ENCODE measurements at regions not wholly inside any gene's neighbourhood (a gene's known extent, or its start where the extent isn't known, plus 50 kb on each side); places are given as distances from the start of the nearest gene placed in this dataset.
"Not testable (repeated sequence)": the region's sequence is repeated elsewhere in the genome, so short reads cannot be mapped to it uniquely, and the experiment has no call there.

DNA sequence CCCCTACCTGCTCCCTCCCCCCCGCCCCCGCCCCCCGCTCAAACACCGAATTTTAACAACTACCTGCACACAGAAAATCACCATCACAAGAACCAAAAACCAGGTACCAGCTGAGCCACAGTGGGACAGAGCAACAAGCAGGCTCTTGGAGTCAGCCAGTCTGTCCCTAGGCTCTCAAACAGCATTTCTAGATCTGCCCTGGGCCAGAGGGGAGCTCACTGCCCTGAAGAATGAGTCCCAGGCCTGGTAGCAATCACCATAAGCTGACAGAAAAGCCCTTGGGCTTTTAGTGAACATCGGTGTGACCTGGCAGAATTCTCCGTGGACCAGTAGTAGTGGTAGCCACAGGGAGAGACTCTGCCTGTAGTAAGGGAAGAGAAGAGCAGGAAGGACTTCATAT, 58.3 kb downstream of the C11orf87 start:
- no peak for DNase-seq (ENCODE audit: low read depth in 2 of 2)

- DNase-seq (ENCODE audit: low read depth in 2 of 2), result no peak
Measured at GRCh38 chr11:109486129-109486528, 64.1 kb downstream of the C11orf87 start.

- DNase-seq (ENCODE audit: low read depth in 2 of 2), result no peak
Measured at GRCh38 chr11:109490953-109491635, 69.1 kb downstream of the C11orf87 start.

DNA sequence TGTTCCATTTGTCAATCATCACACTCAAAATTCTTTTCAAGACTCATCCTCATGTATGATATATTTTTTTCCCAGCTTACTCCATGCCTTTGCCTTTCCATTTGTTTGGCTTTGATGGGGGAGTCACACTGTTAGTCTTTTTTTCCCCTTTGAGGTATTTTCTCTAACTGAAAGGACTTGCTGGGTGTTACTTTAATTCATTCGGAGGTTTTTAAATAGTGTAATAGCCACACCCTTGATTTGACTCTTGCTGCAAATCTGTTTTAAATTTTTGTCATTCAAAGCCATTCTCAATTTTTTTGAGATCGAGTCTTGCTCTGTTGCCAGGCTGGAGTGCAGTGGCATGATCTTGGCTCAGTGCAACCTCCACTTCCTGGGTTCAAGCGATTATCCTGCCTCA, 84.1 kb downstream of the C11orf87 start:
- DNase-seq (ENCODE audit: low read depth in 2 of 2), result no peak

DNA sequence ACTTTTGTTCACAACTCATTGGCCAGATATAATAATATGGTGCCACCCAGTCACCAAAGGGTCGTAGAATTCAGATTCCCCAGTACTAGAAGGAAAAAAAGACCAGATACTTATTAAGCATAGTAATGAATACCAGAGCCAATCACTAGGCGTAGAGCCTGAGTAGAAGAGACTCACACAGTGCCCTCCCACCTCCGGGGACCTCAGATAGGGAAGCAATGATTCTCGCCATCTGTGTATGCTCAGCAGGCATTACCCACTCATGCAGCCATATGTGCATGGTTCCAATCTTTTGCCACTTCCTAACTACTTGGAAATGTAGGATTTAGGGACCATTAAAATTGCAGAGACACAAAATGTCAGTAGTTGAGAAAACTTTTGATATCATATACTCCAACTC, 85.3 kb downstream of the C11orf87 start:
- DNase-seq (ENCODE audit: low read depth in 2 of 2), result no peak

DNA sequence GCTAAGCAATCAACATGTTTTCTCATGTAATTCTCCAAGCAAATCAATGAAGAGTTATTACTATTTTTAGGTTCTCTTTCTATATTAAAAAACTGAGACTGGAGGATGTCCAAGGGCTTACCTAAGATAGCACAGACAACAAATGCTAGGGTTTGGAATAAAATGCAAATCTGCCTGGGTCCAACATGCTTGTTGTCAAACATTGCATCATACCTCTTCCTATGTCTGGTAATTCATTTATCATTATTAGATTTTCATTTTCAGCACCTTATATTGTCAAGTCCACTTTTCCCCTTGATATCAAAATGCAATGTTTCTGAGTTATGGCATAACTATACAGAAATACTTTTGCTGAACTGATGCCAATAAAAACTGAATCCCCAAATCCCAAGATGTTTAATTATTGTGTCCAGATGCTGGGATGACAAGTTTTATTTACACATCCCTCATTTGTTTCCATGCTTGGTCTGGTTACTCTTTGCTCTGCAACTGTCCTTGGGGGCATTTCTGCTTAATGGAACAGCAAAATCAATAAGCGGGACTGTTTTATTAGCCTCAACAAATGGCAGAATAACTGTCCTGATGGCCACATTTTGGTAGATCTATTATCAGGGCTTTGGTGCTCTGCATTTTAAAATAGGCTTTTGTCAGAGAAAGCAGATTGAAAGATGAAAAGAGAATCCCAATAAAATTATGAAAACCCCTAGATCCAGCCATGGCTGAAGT, 86.0 kb downstream of the C11orf87 start:
- no peak for DNase-seq (ENCODE audit: low read depth in 2 of 2)

DNA sequence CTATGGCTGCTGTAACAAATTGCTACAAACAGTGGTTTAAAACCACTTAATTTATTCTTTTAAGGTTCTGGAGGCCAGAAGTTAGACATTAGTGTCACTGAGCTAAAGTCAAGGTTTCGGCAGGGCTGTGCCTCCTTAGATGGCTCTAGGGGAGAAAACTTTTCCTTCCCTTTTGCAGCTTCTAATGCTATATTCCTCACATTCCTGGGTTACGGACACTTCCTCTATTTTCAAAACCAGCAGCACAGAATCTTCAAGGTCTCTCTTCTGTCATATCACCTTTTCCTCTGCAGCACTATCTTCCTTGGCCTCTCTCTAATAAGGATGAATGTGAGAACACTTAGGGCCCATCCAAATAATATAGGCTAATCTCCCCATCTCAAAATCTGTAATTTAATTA, 87.0 kb downstream of the C11orf87 start:
- no peak for DNase-seq (ENCODE audit: low read depth in 2 of 2)

DNA sequence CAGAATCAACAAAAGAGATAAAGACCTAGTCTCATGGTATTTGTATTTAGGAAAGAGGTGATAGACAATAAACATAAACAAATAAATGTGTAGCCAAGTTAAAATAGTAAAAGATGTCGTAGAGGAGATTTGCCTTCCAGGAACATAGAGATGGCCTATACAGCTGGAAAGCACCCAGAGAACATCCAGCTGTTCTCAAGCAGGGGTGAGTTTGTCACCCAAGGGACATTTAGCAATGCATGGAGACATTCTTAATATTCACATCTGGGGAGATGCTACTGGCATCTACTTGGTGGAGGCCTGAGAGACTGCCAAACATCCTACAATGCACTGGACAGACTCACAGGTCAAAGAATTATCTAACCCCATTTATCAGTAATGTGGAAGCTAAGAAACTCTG, 88.3 kb downstream of the C11orf87 start:
- no peak for DNase-seq (ENCODE audit: low read depth in 2 of 2)

GRCh38 chr11:109511598-109511997, 89.6 kb downstream of the C11orf87 start:
- no peak for DNase-seq (ENCODE audit: low read depth in 2 of 2)

- DNase-seq (ENCODE audit: low read depth in 2 of 2), result no peak
Measured at GRCh38 chr11:109512249-109512648, 90.3 kb downstream of the C11orf87 start.

GRCh38 chr11:109512680-109513079, 90.7 kb downstream of the C11orf87 start:
- DNase-seq (ENCODE audit: low read depth in 2 of 2), result no peak

DNA sequence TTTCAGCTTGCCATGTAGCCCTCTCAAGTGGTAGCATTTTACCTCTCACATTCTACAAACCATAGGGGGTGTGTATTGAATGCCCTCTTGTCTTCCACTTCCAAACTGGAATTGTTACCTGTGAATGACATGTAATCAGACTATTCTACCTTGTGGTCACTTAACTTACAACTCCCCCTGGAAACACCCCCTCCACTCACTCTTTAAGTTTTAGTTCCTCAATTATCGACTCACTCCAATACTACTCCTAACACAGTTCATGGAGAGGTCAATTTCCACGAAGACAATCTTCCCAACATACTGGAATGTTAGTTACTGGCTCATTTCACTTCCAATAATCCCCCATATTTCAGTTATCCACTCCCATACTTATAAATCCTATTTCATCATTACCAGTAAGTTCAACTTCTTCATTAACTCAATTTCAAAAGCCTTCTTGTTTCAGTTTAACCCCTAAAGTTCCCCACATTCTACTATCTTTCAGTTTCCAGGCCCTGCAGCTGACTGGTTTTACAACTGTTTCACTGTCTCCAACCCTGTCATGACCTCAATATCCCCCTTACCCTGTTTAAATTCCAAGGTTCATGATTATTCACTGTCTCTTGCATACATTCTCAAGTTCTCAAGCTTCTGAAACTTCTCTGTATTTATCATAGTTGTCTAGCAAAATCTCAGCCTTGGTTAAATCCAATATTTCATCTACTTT, 92.5 kb downstream of the C11orf87 start:
- DNase-seq (ENCODE audit: low read depth in 2 of 2), result no peak

DNA sequence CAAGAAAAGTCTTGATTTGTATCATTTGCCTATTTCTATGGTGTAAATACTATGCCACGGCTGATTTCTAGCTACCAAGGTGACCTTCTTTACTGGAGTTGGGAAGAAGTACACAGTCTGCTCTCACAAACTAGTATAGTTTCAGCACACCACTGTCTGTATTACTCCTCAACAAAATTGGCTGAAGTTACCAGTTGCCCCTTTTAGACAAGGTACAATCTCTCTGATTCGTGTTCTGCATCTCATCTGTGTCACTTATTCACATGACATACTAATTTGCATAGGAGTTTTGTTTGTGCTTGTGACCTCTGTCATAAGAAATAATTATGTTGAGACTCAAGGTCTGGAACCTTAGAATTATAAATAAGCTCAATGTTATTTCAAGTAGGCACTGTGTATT, 97.3 kb downstream of the C11orf87 start:
- no peak for DNase-seq (ENCODE audit: low read depth in 2 of 2)

DNA sequence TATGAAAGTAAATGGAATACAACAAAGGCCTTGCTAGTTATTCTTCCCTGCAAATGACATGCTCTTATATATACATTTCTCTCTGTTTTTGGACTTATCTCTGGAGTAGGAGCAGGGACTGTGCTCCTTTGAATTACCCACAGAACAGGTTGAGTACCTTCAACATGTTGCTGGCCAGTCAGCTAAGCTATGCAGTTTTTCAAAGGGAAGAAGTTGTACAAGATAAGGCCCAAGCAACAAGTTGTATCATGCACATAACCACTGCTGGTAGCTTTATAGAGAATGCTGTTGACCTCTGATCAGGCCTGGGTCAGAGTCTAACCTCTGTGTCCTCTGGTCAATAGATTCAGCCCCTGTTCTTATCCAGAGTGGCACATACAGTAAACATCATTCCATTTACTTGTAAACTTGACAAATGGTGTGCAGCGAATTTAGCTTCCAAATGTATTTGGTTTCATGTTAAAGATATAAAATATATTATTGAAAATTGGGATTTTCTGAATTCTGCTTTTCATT, 99.6 kb downstream of the C11orf87 start:
- no peak for DNase-seq (ENCODE audit: low read depth in 2 of 2)

GRCh38 chr11:109522116-109522755, 100.2 kb downstream of the C11orf87 start:
- no peak for DNase-seq (ENCODE audit: low read depth in 2 of 2)

DNA sequence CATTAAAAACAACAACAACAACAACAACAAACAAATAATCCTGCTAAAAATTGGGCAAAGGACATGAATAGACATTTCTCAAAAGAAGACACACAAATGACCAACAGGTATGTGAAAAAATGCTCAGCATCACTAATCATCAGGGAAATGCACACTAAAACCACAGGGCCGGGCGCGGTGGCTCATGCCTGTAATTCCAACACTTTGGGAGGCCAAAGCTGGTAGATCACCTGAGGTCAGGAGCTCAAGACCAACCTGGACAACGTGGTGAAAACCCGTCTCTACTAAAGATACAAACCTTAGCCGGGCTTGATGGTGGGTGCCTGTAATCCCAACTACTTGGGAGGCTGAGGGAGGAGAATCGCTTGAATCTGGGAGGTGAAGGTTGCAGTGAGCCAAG, 103.6 kb downstream of the C11orf87 start:
- not testable (repeated sequence) for DNase-seq (ENCODE audit: low read depth in 2 of 2)

- no peak for DNase-seq (ENCODE audit: low read depth in 2 of 2)
Measured at GRCh38 chr11:109526061-109526460, 104.1 kb downstream of the C11orf87 start.

- DNase-seq (ENCODE audit: low read depth in 2 of 2), result no peak
Measured at GRCh38 chr11:109526931-109527330, 104.9 kb downstream of the C11orf87 start.

DNA sequence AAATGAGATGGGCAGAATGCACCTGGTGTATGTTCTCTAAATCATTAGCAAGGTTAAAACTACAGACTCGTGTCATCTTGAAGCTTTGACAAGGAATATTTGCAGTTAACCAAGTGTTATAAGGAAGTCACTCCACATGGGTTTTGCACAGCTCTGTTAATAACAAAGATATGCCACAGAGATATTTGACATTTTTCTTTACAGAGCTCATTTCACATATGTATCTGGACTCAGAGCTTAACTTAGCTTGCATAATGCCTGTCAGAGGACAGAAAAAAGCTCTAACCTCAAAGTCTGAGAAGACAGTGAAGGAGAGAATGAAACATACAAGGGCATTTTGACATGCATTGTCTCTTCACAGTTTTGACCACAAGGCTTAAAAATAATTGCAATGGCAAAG, 105.5 kb downstream of the C11orf87 start:
- no peak for DNase-seq (ENCODE audit: low read depth in 2 of 2)

GRCh38 chr11:109547356-109548027, 125.5 kb downstream of the C11orf87 start:
- DNase-seq (ENCODE audit: low read depth in 2 of 2), result no peak

GRCh38 chr11:109552376-109552775, 130.4 kb downstream of the C11orf87 start:
- DNase-seq (ENCODE audit: low read depth in 2 of 2), result no peak

DNA sequence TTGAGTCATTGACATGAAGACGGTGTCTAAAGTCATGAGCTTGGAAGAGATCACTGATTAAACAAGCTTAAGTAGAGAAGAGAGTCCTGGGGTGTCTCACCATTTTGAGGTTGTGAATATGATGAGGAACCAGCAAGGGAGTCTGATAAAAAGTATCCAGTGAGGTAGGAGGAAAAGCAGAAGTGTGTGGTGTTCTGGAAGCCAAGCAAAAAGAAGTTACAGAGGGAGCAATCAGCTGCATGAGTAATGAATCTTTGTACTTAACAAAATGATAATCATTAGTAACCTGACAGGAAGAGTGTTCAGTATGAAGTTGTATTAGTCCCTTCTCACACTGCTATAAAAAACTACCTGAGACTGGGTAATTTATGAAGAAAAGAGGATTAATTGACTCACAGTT, 131.3 kb downstream of the C11orf87 start:
- no peak for DNase-seq (ENCODE audit: low read depth in 2 of 2)
